HG03139 (cell line): ENCODE measurements at regions not wholly inside any gene's neighbourhood (a gene's known extent, or its start where the extent isn't known, plus 50 kb on each side); places are given as distances from the start of the nearest gene placed in this dataset.
"Not testable (repeated sequence)": the region's sequence is repeated elsewhere in the genome, so short reads cannot be mapped to it uniquely, and the experiment has no call there.

Experiments used
- ATAC-seq: cut with Tn5 transposase; IDR thresholded peaks from one replicate; pipeline ENCODE4 v1.9.1; 2021; ENCODE audit not compliant: unreplicated experiment

DNA sequence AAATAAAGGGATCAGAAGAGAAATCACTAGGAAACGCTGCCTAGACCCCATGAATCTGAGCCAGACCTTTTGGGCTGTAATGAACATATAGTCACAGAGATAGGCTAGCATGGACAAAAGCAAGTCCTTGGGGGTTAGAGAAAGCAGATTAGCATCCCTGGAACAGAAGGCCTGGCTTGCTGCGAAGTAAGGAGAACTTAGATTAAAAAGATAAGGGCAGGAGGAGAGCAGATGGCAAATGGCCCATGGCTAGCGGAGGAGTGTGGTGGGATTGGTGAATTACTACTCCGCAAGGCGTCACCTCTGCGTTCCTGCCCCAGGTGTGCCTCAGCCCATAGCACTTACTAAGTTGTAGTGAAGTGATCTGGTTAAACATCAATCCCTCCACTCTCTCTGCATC lies 92.3 kb upstream of the ZNF438 start:
- ATAC-seq: no peak

DNA sequence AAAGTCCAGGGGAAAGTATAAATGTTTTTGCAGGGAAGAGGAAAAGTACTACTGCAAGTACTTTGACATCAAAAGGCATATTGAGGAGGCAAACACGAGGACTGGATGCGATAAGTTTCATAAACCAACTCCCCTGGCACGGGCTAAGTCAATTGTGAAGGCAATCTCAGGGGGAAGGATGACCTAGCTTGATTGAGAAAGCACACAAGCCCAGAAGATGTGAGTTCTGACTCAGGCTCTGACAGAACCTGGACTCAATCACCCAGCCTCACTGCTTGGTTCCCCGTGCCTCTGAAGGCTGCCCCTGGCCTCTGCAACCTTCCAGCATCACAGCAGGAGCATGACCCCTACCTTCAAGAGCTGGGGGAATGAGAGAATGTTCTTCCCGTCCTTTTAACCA lies 93.2 kb upstream of the ZNF438 start:
- ATAC-seq: no peak

DNA sequence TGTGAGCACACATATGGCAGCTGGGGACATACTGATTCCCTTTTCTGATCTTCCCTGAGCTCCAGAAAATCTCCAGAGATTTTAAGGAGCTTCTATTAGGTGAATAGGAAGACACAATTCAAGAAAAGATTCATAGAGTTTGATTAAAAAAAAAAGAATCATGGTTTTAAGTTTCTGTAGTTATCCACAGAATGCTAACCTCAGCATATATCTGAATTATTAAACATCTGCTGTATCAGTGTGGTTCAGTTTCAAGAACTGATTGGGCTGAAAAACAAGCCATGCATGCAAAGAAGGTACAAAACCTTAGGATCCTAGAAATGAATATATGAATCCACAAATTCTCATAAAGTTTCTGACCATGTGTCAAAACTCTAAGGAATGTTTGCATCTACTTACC lies 94.1 kb upstream of the ZNF438 start:
- ATAC-seq: no peak

DNA sequence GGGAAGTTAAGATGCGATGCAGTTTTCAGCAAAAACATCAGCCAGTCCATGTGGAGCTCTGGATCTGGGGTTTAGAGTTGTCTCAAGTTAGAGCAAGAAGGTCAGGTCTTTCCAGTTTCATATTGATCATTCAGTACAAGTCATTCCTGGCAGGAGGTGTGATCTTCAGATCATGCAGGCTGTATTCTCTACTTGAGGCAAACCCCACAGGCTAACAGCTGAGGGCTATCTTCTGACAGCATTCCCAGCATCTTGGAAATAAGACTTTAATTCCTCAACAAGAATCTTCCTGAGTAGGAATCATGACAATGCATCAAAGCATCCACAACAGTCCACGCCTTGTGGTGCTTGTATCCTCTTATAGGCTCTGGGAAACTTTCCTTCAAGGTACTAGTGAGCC lies 94.9 kb upstream of the ZNF438 start:
- ATAC-seq: no peak

DNA sequence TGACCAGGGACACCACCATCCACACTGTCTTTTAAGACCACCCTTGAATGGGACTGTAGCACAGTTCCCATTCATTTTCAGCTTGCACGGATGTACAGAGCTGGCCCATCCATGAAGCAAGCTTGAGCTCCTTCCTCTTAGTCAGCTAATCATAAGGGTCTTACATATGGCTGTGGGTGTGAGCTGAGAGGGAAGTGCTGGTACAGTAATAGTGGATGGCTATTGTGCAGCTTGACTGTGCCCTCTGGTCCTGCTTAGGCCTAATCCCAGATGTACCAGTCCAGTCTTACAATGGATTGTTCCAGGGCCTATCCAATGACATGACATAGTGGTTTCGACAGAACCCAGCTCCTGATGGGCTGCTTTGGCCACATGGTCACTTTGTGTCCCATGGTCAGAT lies 96.9 kb upstream of the ZNF438 start:
- no peak for ATAC-seq

DNA sequence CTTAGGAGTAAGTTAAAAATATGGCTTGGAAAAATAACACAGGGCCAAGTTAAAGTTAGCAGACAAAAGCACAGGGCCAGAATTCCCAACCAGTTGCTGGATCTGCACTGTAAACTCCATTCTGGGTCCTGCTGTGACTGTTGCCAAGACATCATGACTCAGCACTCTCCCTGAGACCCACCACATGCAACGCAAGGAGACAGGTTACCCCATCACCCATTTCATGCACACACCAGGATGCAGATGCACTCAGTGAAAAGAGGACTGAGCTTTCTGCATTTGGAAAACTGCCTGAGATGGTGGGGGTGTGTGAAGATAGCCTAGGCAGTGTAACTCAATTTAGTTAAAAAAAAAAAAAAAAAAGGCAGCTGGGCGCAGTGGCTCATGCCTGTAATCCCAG lies 97.6 kb upstream of the ZNF438 start:
- no peak for ATAC-seq

DNA sequence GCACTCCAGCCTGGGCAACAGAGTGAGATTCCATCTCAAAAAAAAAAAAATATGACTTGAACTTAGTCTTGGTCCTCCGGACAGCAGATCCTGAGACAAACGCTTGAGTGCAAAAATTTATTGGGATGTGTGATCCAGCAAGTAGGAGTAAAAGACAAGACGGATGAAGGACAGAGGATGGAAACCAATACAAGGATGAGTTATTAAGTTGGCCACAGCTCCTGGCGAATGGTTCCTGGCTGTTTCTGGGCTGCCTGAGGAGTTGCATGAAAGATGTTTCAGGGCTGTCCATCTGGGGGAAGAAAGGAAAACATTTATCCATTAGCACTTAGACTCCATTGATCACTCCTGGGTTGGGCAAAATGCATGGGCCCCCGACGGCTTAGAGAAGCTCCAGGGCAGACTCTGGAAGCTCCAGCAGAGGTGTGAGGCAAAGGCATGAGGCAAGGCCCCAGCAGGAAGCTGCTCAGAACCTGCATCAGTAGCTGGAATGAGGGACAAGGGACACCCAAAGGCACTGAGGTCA lies 98.3 kb upstream of the ZNF438 start:
- ATAC-seq: no peak

DNA sequence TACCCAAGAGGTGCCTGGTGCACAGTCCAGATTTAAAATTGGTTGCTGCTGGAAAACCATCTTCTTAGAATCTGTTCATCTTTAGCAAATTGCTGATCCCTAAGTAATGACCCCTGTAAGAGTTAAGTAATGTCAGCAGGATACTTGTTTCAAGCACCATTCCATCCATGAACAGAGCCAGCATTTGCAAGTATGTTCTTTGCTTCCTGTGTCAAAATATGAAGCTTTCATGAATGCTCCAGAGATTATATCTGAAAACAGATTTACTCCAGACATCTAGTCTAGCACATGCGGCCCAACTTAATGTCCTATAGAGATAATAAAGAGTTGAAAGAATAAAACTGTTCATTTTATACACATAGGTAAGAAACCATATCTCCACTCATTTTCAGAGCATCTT lies 98.7 kb upstream of the ZNF438 start:
- ATAC-seq: no peak

DNA sequence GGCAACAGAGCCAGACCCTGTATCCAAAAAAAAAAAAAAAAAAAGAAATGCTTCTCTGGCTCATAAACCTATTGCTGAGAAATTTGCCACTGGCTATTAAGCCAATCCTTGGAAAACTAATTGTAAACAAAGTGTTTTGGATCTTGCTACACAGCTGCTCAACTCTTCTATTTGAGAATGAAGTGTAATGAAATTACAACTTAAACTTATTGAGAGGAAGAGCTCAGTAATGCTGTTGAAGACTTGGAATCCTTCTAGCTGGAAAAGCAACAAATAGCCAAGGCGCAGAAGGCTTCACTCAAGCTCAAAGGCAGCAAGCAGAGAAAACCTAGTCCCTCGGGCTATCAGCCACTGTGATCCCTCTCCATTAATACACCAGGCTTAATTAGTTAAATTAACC lies 99.6 kb upstream of the ZNF438 start:
- no peak for ATAC-seq

DNA sequence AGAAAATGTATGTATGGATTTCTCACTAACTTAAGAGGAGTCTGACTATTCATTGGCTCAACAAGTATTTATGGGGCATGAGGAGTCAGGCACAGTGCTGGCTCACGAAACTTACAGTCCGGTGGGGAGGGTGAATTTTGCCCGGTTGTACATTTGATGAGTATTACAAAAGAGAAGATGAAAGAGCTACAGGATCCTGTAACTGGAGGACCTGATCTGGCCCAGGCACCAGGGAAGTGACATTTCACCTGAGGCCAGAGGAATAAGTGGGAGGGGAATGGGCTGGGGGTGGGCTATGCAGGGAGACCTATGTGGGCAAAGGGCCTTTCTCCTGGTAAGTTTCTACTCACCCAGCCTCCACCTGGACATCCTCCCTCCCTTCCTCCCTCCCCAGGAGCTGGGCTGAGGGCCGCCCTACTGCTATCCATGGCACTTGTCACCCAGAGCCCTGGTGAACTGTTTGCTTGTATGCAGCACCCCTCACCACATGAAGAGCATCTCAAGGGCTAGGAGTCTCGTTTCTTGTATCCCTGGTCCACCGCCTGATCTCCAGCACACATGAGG lies 101.1 kb upstream of the ZNF438 start:
- ATAC-seq: no peak

DNA sequence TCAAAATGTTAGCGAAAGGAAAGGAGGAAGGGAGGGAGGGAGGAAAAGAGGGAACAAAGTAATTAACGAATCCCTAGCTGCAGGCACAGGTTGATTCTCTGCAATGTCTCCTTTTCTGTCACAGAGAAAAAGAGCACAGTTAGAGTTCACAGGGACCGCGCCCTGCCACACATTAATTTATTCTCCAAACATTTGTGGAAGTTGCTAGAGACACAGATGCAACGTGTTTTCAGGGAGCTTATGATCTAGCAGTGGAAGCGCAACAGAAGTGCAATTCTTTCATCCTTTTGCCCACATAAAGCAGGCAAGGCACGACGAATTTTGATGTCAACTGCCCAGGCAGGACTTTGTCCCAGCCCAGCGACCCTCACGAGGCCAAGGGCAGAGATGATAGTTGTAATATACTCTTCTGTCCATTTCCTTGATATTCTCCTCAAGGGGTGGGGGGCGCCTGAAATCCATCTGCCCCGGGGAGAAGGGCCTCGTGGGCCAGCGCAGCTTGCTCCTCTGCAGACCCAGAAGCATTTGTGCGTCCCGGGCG lies 101.7 kb upstream of the ZNF438 start:
- ATAC-seq: peak; percentile 6

DNA sequence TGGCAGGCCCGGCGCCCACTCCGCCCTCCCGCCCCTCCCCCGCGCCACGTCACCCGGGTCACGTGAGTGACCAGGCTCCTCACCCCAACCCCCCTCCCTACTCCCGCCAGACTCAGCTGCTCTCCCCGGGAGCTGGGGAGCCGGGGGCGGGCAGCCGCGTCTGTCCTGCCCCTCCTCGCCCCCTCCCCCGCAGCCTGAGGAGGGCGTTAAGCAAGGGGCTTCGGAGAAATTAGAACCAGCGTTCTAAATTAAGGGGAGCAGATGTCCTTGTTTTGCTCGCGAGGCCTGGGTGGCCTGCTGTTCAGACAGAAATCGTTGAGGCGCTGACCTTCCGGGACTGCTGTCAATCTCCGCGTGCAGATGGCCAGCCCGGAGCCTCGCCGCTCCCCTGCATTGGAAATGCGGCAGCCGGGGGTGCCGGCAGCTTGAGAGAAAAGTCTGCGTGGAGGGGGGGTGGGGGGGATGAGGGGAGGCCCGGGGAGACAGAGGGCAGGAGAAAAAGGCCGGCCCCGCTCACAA lies 102.2 kb upstream of the ZNF438 start:
- peak; percentile 54 for ATAC-seq

DNA sequence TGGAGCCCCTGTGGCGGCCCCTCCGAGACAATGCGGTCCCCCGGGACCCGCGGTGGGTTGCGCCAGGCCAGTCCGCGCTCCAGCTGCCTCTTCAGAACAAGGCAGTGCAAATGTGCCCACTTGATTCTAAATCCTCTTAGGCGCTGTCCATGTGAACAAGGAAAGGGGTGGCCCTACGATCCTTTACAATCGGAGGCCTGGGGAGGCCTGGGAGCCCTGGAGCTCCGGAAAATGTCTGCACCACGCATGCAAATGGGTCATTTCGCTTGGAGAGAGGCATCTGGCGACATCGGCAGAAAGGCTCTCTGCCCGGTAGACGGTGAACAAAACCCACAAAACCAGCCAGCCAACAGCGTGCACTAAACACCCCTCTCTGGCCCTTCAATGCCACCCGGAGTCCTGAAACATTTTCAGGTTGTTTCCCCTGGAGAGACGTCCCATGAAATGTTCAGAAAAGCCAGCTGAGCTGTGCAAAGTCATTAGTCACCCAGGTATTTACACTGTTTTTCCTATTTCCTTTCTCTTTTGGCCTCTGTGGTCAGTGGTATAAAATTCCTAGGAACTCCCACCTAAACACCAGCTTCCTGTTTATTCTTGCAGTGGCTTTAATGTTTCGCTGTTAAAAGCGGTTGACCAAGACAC lies 102.8 kb upstream of the ZNF438 start:
- ATAC-seq: peak; percentile 33

DNA sequence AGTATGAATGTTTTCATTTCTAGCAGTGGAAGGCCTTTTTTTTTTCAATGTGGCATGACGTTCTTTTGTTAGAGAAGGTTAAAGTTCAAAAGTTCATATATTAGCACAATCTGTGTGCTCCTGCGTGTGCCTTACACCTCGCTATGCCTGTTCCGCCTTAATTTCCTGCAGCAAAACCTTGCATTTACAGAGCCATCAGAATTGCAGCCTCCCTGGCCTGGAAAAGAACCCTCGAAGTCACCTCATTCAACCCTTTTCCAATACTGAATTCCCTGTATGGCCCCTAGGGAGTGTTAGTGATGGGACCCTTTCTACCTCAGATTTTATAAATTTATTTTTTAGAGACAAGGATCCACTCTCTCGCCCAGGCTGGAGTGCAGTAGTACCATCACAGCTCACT lies 103.5 kb upstream of the ZNF438 start:
- no peak for ATAC-seq

DNA sequence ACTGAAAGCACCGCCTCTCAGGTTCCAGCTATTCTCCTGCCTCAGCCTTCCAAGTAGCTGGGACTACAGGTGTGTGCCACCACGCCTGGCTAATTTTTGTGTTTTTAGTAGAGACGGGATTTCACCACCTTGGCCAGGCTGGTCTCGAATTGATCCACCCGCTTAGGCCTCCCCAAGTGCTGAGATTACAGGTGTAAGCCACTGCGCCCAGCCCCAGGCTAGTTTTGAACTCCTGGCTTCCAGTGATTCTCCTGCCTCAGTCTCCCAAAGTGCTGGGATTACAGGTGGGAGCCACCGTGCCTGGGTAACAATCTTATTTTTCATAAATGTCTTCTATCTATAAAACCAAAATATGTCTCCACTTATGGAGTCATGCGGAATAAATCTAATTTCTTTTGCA lies 104.1 kb upstream of the ZNF438 start:
- not testable (repeated sequence) for ATAC-seq

DNA sequence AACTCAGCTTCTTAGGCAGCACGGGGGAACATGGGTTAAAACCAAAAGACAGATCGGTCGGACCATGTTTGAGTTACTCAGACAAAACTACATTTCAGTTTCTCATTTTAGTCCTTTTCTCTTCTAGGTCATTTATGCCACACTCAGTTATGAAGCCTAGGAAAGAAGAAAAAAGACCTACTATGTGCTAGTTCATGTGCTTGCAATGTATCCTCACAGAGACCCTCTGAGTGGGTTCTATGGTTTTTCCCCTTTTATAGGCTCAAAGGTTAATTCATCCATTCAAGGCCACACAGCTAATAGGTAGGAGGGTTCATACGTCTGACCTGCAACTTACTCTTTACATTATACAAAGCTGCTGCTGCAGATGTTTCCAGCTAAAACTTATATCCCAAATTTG lies 104.7 kb upstream of the ZNF438 start:
- ATAC-seq: no peak

DNA sequence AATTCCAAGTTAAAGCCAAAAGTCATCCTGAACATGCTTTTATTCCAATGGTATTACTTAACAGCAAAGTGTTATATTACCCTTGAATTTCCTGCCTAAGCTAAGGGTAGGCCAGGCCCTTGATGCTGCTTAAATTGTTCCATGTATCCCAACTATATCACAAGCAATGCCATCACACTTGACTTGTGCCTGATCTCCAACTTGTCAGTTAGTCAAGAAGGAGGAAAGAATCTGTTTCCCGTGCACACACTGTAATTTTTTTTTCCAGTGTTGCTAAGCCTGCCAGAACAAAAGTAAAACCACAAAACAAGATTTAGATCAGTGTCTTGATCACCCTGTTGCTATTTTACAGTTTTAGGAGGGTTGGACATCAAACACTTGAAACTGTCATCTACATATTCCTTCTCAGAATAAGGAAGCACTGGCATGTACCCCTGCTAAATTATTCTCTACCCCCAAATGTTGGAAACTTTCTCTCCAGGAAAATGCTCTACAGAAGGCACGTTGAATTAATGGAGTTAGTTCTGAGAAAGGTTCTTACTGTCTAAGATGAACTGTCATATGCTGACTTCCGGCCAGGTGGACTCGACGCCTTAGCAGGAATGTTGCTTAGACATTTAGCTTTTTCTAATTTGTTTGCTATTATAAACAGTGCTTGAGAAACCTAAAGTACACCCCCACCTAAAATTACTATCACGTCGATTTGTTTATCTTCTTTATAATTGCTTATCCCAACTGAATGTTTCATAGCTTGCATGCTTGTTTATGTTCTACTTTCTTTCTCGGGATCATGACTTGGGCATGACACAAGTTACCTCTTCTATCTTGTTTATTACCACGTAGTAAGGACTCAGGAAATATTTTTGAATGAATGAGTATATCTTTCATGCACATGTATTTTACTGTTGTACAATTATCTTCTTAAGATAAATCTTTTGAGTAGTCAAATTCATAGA lies 105.5 kb upstream of the ZNF438 start:
- ATAC-seq: no peak

DNA sequence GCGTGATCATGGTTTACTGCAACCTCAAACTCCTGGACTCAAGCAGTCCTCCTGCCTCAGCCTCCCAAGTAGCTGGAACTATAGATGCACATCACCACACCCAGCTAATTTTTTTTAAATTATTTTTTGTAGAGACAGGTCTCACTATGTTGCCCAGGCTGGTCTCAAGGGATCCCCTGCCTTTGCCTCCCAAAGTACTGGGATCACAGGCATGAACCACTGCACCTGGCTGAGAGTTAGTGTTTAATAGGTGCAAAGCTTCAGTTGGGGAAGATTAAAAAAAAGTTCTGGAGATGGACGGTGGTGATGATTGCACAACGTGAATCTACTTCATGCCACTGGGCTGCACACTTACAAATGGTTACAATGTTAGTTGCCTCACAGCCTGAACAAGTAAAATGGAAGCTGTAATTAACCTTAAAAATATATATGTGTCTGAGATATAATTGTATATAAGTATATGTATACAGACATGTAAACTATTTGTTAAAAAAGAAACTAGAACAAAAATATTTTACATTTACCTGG lies 106.4 kb upstream of the ZNF438 start:
- no peak for ATAC-seq

DNA sequence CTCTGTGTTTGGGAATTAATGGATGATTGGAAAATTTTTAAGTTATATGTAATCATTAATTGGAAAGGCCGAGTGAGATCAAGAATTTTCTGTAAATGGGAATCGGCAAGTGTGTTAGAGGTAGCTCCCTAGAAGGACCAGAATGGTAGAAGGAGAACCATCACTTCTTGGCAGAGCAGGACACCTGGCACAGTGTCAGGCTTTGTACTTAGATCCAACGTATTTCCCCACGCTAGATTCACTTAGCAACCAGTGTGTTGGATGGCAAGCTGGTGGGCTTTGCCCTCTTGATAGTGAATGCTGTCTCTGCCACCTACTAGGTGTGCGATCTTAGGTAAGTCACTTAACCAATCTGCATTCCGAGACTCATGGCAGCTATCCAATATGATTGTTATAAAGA lies 107.8 kb upstream of the ZNF438 start:
- ATAC-seq: no peak

DNA sequence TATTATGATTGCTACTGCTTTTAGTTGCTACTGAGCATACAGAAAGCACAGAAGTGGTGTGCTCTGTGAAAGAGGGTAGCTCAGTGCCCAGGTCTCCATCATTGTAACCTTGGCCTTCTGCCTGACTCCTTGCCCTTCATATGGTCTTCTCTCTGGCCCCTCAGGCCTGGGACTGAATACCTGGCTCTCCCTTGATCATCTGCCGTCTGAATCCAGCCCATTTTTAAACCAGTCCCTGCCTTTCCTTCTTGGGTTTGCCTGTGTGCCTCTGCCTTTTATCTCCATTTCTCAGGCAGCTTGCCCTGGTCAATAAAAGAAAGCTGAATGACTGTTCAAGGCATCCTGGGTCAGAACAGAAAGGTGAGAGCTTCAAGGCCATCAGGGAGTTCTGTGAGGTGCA lies 109.1 kb upstream of the ZNF438 start:
- no peak for ATAC-seq

DNA sequence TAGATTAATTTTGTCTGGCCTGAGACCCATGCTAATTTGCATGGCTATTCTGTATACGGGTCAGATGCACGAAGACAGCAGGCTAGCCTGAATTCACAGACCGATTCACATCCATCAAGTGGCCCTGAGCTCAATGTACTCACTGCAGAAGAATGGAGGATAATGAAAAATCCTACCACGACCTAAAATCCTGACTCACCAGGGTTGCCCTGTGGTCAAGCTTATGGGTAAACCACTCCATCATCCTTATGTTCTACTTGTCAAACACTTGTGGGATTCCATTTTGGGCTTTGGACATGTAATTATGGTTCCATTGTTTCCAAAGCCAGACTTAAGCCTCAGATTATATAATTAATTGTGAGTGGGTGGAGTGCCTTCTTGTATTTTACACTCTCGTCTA lies 110.4 kb upstream of the ZNF438 start:
- no peak for ATAC-seq
